ENCODE measurements at regions not wholly inside any gene's neighbourhood (a gene's known extent, or its start where the extent isn't known, plus 50 kb on each side); places are given as distances from the start of the nearest gene placed in this dataset.

GRCh38 chr16:85528528-85529387, 84.4 kb upstream of the GSE1 start:
- peak; percentile 23 to 45 (median 32) for DNase-seq
- Mint-ChIP-seq H3K4me1 (peaks cover 23% of the 10 kb centered on the region), H3K36me3 (no peaks in the 10 kb centered on the region), H3K27me3 (ENCODE audit: low read depth in 3 of 3) (peaks cover 3 to 5% (median 4%) of the 10 kb centered on the region in 3 donors), H3K9me3 (peaks cover 0 to 2% (median 0%) of the 10 kb centered on the region in 7 donors), H3K27ac (no peak overlapping the region), H3K4me3 (peak overlapping the region; percentile 9 to 42)
- intact Hi-C loops (cut with micrococcal nuclease): loop anchor here in 1 of 2 donors (5.0 kb wide), 1 partner anchor 39 kb away; no protein-coding TSS in a partner anchor
- no peaks in the 10 kb centered on the region for H4K20me1 ChIP-seq (ENCODE audit: insufficient read depth, low read length)
- no peak overlapping the region for H2AFZ ChIP-seq (ENCODE audit: insufficient read depth, low read depth, low read length, poor library complexity, severe bottlenecking)
- no peak overlapping the region for H3K4me2 ChIP-seq (replicated peaks; ENCODE audit: extremely low read depth, low read length, poor library complexity, severe bottlenecking)
- WGBS (ENCODE audit: insufficient coverage): 60% methylated on average over 14 of the region's 21 CpGs
- no peak overlapping the region for H3K4me3 ChIP-seq (replicated peaks in 1 of 3; ENCODE audit: low read depth in 2 of 3, low read length in 3 of 3)
- no peaks in the 10 kb centered on the region for H3K9me3 ChIP-seq (replicated peaks in 1 of 2; ENCODE audit: control insufficient read depth in 1 of 2, insufficient read depth in 1 of 2, low read length in 2 of 2)
- H3K79me2 ChIP-seq (ENCODE audit: insufficient read depth, low read length): no peaks in the 10 kb centered on the region
- H3K27ac ChIP-seq (ENCODE audit: low read depth in 1 of 2, low read length in 2 of 2): no peak overlapping the region
- TF ChIP-seq, protein P1, sequence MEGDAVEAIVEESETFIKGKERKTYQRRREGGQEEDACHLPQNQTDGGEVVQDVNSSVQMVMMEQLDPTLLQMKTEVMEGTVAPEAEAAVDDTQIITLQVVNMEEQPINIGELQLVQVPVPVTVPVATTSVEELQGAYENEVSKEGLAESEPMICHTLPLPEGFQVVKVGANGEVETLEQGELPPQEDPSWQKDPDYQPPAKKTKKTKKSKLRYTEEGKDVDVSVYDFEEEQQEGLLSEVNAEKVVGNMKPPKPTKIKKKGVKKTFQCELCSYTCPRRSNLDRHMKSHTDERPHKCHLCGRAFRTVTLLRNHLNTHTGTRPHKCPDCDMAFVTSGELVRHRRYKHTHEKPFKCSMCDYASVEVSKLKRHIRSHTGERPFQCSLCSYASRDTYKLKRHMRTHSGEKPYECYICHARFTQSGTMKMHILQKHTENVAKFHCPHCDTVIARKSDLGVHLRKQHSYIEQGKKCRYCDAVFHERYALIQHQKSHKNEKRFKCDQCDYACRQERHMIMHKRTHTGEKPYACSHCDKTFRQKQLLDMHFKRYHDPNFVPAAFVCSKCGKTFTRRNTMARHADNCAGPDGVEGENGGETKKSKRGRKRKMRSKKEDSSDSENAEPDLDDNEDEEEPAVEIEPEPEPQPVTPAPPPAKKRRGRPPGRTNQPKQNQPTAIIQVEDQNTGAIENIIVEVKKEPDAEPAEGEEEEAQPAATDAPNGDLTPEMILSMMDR (IDR thresholded peaks at IDR 0.05): peak; percentile 70
- H3K27me3 ChIP-seq (ENCODE audit: control insufficient read depth in 2 of 2, insufficient read depth in 2 of 2, low read length in 2 of 2): no peaks in the 10 kb centered on the region
- no peaks in the 10 kb centered on the region for H3K36me3 ChIP-seq (replicated peaks in 1 of 2; ENCODE audit: control insufficient read depth in 1 of 2, insufficient read depth in 2 of 2, low read length in 2 of 2)
- no peak overlapping the region for H3K9ac ChIP-seq (ENCODE audit: insufficient read depth, low read length, poor library complexity, severe bottlenecking)
- peaks cover 20 to 32% of the 10 kb centered on the region in 2 donors for H3K4me1 ChIP-seq (ENCODE audit: control insufficient read depth in 1 of 2, insufficient read depth in 2 of 2, low read length in 2 of 2)

- Mint-ChIP-seq H3K4me3 (no peak overlapping the region), H3K9me3 (peaks cover 0 to 2% (median 0%) of the 10 kb centered on the region in 7 donors), H3K4me1 (peaks cover 19% of the 10 kb centered on the region), H3K27me3 (ENCODE audit: low read depth in 3 of 3) (peaks cover 3 to 5% (median 4%) of the 10 kb centered on the region in 3 donors), H3K36me3 (no peaks in the 10 kb centered on the region), H3K27ac (peak overlapping the region in 1 of 7 donors; percentile 27)
- Histone ChIP-seq H3K9ac (ENCODE audit: insufficient read depth, low read length, poor library complexity, severe bottlenecking) (no peak overlapping the region), H4K20me1 (ENCODE audit: insufficient read depth, low read length) (no peaks in the 10 kb centered on the region), H3K4me1 (ENCODE audit: control insufficient read depth in 1 of 2, insufficient read depth in 2 of 2, low read length in 2 of 2) (peaks cover 11 to 26% of the 10 kb centered on the region in 2 donors), H3K4me3 (replicated peaks in 1 of 3; ENCODE audit: low read depth in 2 of 3, low read length in 3 of 3) (no peak overlapping the region), H3K36me3 (replicated peaks in 1 of 2; ENCODE audit: control insufficient read depth in 1 of 2, insufficient read depth in 2 of 2, low read length in 2 of 2) (no peaks in the 10 kb centered on the region), H3K79me2 (ENCODE audit: insufficient read depth, low read length) (no peaks in the 10 kb centered on the region), H3K9me3 (replicated peaks in 1 of 2; ENCODE audit: control insufficient read depth in 1 of 2, insufficient read depth in 1 of 2, low read length in 2 of 2) (no peaks in the 10 kb centered on the region), H2AFZ (ENCODE audit: insufficient read depth, low read depth, low read length, poor library complexity, severe bottlenecking) (no peak overlapping the region), H3K27me3 (ENCODE audit: control insufficient read depth in 2 of 2, insufficient read depth in 2 of 2, low read length in 2 of 2) (no peaks in the 10 kb centered on the region), H3K4me2 (replicated peaks; ENCODE audit: extremely low read depth, low read length, poor library complexity, severe bottlenecking) (no peak overlapping the region), H3K27ac (ENCODE audit: low read depth in 1 of 2, low read length in 2 of 2) (no peak overlapping the region)
- WGBS (ENCODE audit: insufficient coverage): 95% methylated on average over 14 of the region's 20 CpGs
- DNase-seq: no peak
- TF ChIP-seq, protein P1 (IDR thresholded peaks at IDR 0.05): no peak
- intact Hi-C loops (cut with micrococcal nuclease): loop anchor here in 1 of 2 donors (5.0 kb wide), 1 partner anchor 38 kb away; no protein-coding TSS in a partner anchor
These were observed 83.4 kb upstream of the GSE1 start for GRCh38 chr16:85529489-85530369.

Measured in CD14-positive monocyte (primary cell).